ENCODE measurements at regions not wholly inside any gene's neighbourhood (a gene's known extent, or its start where the extent isn't known, plus 50 kb on each side); places are given as distances from the start of the nearest gene placed in this dataset.

GRCh38 chr5:38207343-38207742 is 51.0 kb upstream of the EGFLAM start:
- no peak overlapping the region for H3K4me3 ChIP-seq
- H3K27ac ChIP-seq, result no peak overlapping the region

GRCh38 chr5:38202741-38203140 is 55.6 kb upstream of the EGFLAM start:
- H3K4me3 ChIP-seq, result no peak overlapping the region
- no peak overlapping the region for H3K27ac ChIP-seq

GRCh38 chr5:38200872-38201557 is 57.3 kb upstream of the EGFLAM start:
- no peak overlapping the region for H3K4me3 ChIP-seq
- no peak overlapping the region for H3K27ac ChIP-seq

GRCh38 chr5:38197118-38197517 is 61.2 kb upstream of the EGFLAM start:
- Histone ChIP-seq H3K4me3 (no peak overlapping the region), H3K27ac (no peak overlapping the region)

DNA sequence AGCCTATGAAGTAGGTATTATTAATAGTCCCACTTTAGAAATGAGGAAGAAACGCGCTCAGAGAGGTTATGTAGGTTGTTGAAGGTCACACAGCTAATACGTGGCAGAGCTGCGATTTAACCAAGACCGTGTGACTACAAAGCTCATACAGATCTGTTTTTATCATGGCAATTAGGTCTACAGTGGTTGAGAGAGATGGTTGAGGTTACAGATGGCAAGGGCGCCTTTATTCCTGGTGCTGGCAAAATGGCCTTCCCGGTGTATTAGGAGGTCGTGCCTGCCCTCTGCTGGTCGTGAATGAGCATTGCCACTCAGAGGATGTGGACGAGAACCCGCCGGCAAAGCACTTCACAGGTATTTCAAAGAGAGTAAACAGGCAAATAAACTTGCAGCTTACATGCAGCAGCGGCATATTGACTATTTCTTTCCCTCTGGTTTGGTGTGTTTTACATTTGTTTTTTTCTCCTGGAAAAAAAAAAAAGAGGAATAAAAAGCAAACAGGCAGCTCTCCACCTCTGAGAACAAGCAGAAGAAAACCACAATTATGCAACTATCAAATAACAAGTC is 65.3 kb upstream of the EGFLAM start:
- no peak overlapping the region for H3K27ac ChIP-seq

GRCh38 chr5:38191693-38192092 is 66.7 kb upstream of the EGFLAM start:
- Histone ChIP-seq H3K27ac (no peak overlapping the region), H3K4me3 (no peak overlapping the region)

More for the DNA sequence above, 65.3 kb upstream of the EGFLAM start:
- H3K4me3 ChIP-seq, result no peak overlapping the region

DNA sequence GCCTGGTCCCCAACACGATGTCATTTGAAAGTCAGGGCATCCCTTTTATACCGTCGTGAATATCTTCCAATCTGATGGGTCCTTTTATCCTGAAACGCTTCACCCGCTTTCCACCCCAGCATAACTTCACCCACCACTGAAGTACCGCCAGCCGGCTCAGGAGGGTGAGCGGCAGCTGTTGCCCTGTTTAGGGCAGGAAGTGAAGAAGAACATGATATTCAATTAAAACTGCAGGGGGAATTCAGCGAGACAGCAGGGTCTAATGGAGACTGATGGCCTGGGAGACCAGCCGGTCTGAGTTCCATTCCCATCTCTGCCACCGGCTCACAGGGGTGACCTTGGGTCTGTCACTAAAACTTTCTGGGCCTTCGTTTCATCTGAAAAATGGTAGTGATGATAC is 68.2 kb upstream of the EGFLAM start:
- H3K27ac ChIP-seq, result no peak overlapping the region
- H3K4me3 ChIP-seq, result no peak overlapping the region

- no peak overlapping the region for H3K4me3 ChIP-seq
These were observed 69.3 kb upstream of the EGFLAM start for GRCh38 chr5:38189081-38189504.

GRCh38 chr5:38188591-38188990 is 69.8 kb upstream of the EGFLAM start:
- Histone ChIP-seq H3K4me3 (no peak overlapping the region), H3K27ac (no peak overlapping the region)

More at GRCh38 chr5:38189081-38189504, 69.3 kb upstream of the EGFLAM start:
- H3K27ac ChIP-seq, result no peak overlapping the region

DNA sequence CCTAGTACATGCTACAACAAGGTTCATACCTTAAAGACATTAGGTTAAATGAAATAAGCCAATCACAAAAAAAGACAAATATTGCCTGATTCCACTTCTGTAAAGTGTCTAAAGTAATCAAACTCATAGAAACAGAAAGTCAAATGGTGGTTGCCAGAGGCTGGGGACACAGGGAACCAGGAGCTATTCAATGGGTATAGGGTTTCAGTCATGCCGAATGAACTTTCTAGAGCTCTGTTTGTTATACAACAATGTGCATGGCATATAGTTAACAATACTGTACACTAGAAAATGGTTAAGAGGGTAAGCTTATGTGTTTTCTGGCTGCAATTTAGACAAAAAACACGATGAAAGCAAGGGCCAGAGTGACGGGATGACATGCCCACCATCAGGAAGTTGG is 70.8 kb upstream of the EGFLAM start:
- no peak overlapping the region for H3K27ac ChIP-seq
- no peak overlapping the region for H3K4me3 ChIP-seq

- Histone ChIP-seq H3K27ac (no peak overlapping the region), H3K4me3 (no peak overlapping the region)
These were observed 73.7 kb upstream of the EGFLAM start for GRCh38 chr5:38184627-38185026.

DNA sequence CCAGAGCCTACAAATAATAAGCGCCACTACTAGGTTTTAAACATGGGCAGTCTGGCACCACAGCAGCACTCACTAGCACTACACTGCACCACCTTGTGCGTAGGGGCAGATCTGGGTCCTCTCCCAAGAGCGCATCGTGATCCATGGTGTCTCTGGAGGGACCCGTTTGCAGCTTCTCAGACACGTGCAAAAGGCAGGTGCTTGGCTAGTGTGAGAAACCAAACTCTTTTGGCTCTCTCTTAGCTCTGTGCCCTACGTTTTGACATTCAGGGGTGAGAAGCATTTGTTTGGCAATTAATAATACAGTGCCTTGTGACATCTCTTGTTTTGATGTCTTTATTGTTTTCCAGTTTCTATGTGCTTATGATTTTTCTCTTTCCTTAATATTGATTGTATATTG is 75.4 kb upstream of the EGFLAM start:
- H3K27ac ChIP-seq, result no peak overlapping the region
- H3K4me3 ChIP-seq, result no peak overlapping the region

GRCh38 chr5:38168029-38168428 is 90.3 kb upstream of the EGFLAM start:
- no peak overlapping the region for H3K4me3 ChIP-seq
- H3K27ac ChIP-seq, result no peak overlapping the region

DNA sequence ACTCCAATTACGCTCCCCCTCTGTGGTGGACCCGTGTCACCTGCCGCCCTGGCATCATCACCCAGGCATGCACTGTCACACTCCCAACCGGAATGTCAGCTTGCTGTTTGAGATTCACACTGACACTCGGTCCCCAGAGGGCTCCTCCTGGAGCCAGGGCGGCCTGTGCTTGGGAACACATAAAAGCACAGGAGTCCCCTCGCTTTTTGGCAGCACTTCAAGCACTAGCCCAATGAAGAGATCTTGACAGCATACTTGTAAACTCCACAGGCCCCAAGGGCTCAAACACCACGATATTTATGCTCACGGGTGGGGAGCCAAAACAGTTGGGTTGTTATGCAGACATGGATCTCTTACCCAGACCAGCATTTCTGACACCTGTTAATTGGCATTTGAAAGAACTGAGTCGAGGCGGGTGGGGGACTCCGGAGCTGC is 90.8 kb upstream of the EGFLAM start:
- Histone ChIP-seq H3K27ac (no peak overlapping the region), H3K4me3 (no peak overlapping the region)

- no peak overlapping the region for H3K4me3 ChIP-seq
- no peak overlapping the region for H3K27ac ChIP-seq
These were observed 91.5 kb upstream of the EGFLAM start for GRCh38 chr5:38166832-38167231.

GRCh38 chr5:38165435-38165834 is 92.9 kb upstream of the EGFLAM start:
- no peak overlapping the region for H3K27ac ChIP-seq

DNA sequence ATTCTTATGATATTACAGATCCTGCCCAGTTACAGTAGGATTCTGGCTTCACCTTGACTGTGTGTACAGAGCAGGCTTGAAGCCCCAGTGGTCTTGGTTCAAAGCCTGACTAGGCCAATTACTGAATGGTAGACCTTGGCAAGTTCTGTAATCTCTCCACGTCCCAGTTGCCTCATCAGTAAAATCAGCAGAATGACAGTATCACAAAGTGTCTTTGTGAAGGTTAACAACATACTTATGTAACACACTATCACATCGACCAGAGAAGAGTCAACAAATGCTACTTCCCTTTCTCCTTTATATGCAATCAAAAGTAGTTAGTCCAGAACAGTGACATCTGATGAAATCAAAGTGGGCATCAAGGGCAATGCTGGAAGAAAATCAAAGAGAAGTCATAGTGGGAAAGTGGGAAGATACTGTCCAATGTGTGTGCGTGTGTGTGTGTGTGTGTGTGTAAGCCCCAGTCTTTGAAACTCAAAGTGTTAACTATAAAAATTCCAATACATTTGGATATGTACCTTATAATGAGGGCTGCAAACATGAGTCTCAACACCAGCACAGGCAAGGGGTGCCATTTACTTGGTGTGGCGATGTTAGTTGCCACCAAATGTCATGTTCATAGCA is 93.5 kb upstream of the EGFLAM start:
- H3K27ac ChIP-seq, result no peak overlapping the region
- no peak overlapping the region for H3K4me3 ChIP-seq

More at GRCh38 chr5:38165435-38165834, 92.9 kb upstream of the EGFLAM start:
- no peak overlapping the region for H3K4me3 ChIP-seq

DNA sequence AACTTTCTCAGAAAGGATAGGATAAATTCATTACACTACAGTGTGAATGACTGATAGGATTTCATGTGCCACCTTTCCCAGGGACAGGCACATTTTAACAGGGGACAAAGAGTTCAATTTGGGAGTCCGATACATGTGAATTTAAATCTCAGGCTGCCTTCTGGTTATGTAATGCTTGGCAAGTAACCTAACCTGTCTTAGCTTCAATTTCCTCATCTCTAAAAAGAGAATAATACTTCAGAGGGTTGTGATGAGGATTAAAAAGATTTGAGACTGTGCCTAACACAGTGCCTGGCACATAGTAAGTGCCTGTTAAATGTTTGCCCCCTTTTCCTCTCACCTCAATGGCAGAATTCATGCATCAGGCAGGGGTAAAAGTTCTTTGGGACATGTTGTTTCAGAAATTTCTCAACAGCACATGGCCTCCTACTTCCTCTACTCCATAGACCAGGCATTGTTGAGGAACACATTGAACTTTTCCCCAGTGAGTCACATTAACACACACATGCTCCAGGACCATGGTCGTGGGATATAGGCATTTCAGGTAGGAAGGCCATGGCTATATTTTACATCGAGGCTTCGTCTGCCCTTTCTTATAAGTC is 94.6 kb upstream of the EGFLAM start:
- no peak overlapping the region for H3K27ac ChIP-seq
- no peak overlapping the region for H3K4me3 ChIP-seq

DNA sequence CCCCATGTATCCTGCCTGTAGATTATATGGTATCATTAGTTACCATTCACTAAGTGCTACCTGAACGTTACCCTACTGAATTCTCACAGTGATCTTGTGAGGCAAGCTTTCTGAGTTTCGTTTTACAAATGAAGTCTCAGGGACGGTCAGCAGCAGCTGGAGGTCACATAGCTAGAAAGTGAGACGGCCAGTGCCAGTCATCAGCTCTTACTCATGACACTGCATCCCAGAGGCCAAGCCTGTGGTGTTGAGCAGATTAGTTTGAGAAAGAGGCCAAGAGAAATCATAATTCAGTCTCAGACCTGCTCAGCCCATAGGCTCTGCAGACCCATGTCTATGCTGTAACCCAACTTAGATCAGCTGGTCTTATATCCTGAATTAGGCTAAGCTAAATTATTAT is 95.7 kb upstream of the EGFLAM start:
- Histone ChIP-seq H3K27ac (no peak overlapping the region), H3K4me3 (no peak overlapping the region)

GRCh38 chr5:38157024-38157423 is 101.3 kb upstream of the EGFLAM start:
- H3K4me3 ChIP-seq, result no peak overlapping the region
- H3K27ac ChIP-seq, result no peak overlapping the region

DNA sequence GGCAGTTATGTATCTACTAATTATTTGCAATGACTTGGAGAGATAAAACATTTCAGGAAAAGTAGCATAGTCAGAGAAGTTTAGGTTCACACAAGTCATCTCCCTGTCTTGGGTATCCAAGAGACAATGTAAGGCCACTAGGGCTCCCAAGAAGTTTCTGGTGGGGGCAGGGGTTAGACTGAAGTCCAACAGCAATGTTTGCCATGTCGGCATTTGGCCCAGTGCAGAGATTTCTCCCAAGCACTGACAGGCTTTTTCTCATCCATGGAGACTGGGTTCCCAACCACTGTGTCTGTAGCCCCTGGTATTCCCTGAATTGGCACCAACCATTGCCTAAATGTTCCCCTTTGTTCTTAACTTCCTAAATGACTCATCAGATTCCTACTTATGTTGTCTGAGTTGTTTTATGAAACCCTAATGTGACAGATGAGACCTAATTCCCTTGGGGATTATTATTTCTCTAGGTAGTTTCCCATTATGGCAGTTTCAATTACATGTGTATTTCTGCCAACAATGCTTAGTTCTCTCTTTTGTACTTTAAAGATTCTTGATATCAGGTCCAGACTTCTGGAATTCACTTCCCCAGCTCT is 103.6 kb upstream of the EGFLAM start:
- H3K4me3 ChIP-seq, result no peak overlapping the region
- no peak overlapping the region for H3K27ac ChIP-seq

Measured in skin epidermis (tissue), 12 donors.